ENCODE measurements at regions not wholly inside any gene's neighbourhood (a gene's known extent, or its start where the extent isn't known, plus 50 kb on each side); places are given as distances from the start of the nearest gene placed in this dataset.

GRCh38 chr5:42940853-42941252 lies 99.3 kb downstream of the ANXA2R start:
- TF ChIP-seq, protein P1, sequence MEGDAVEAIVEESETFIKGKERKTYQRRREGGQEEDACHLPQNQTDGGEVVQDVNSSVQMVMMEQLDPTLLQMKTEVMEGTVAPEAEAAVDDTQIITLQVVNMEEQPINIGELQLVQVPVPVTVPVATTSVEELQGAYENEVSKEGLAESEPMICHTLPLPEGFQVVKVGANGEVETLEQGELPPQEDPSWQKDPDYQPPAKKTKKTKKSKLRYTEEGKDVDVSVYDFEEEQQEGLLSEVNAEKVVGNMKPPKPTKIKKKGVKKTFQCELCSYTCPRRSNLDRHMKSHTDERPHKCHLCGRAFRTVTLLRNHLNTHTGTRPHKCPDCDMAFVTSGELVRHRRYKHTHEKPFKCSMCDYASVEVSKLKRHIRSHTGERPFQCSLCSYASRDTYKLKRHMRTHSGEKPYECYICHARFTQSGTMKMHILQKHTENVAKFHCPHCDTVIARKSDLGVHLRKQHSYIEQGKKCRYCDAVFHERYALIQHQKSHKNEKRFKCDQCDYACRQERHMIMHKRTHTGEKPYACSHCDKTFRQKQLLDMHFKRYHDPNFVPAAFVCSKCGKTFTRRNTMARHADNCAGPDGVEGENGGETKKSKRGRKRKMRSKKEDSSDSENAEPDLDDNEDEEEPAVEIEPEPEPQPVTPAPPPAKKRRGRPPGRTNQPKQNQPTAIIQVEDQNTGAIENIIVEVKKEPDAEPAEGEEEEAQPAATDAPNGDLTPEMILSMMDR (IDR thresholded peaks at IDR 0.05; ENCODE audit: poor library complexity) = no peak
- TF ChIP-seq EZH2 (IDR thresholded peaks at IDR 0.05; ENCODE audit: borderline replicate concordance) = no peak
- no peak for TF ChIP-seq EZH2phosphoT487 (IDR thresholded peaks at IDR 0.05; ENCODE audit: low read depth, severe bottlenecking, unreplicated experiment)

All from hepatocyte (in vitro differentiated cells).